HG03060 (cell line): ENCODE measurements at regions not wholly inside any gene's neighbourhood (a gene's known extent, or its start where the extent isn't known, plus 50 kb on each side); places are given as distances from the start of the nearest gene placed in this dataset.

Experiments
- ATAC-seq: cut with Tn5 transposase; IDR thresholded peaks from one replicate; pipeline ENCODE4 v1.9.1; 2021; ENCODE audit warnings: low read depth, moderate number of reproducible peaks; ENCODE audit not compliant: unreplicated experiment

DNA sequence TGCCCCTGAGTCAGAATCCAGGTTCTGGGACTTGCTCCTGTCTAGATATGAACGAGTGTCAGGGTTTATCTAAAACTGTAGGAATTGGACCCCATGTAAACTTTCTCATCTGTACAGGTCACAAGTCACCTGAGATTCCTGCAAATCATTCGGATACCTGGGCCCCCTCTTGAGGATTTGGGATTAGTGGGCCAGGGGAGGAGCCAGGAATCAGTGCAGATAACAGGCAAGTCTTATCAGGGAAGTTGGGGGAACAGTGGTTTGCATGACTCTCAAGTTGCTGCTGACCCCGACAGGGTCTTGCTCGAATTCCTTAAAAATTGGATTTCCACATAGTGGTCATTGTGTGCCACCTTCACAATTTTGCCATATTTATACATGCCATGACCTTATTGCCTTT lies 188.4 kb upstream of the LYZL1 start:
- ATAC-seq, result no peak

DNA sequence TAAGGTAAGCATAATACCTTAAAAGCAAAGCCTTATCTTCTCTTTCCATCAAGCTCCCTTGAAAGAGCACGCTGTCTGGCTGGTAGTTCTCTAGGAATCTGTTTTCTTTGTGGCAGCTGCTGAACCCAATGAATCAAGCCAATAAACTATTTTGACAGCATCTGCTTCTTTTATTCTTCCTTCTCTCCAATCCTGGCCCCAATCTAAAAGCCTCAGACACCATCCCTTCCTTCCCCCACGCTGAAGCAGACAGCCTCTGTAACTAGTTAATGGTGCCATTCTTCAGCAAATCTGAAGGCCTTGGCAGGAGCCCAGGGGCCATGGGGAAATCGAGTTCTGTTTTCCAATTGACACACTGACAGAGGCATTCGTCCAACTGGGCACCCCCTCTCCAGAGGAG lies 186.6 kb upstream of the LYZL1 start:
- no peak for ATAC-seq

GRCh38 chr10:29102636-29103035 lies 186.2 kb upstream of the LYZL1 start:
- ATAC-seq, result no peak

DNA sequence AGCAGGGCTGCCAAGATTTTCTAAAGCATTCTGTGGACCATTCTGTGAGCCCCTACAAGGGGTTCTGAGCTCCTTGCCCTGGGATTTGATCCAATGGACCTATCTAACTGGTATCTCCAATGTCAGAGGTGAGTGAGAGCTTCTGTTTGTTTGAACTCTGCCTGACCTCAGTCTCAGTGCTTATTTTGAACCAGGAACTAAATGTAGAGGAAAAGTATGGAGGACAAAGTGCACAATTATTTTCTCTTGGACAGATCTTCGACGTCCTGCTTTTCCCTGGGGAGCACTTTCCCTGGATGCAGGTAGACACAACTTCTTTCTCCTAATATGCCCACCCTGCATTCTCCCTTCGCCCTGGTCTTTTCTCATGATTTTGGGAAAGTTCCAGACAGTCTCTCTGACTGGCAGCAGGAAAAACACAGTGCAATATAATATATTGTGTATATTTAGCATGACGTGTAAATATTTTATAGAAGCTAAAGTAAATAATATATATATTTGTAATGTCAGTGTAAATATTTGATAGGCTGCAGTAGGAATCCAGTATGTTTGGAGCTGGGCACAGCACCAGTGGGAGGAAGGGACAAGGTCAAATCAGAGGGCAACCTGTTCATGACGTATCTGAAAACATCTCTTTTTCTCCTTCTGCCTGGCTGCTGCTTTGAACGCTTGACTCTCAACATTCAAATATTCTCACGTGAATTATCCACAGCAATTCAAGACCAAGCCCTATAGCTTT lies 184.0 kb upstream of the LYZL1 start:
- ATAC-seq, result no peak

- no peak for ATAC-seq
Measured at GRCh38 chr10:29105516-29106215, 183.2 kb upstream of the LYZL1 start.

DNA sequence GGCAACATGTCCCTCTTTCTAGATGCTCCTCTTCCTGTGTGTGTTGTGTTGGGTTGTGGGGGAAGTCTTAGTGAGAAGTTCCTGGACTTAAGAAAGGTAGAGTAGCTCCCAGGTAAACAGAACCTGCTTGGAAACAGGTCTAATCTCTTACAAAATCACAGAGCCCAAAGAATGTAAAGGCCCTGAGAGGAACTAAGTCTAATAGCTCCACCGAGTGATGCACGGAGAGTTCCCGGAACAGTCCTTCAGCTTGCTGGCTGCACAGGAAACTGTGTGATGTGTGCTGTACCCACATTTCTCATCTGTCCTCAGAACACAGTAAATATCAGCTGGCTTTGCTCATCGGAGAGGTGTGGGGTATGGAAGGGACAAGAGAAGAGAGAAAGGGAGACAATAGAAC lies 182.6 kb upstream of the LYZL1 start:
- ATAC-seq, result no peak

- no peak for ATAC-seq
Measured at GRCh38 chr10:29107866-29108498, 180.9 kb upstream of the LYZL1 start.

DNA sequence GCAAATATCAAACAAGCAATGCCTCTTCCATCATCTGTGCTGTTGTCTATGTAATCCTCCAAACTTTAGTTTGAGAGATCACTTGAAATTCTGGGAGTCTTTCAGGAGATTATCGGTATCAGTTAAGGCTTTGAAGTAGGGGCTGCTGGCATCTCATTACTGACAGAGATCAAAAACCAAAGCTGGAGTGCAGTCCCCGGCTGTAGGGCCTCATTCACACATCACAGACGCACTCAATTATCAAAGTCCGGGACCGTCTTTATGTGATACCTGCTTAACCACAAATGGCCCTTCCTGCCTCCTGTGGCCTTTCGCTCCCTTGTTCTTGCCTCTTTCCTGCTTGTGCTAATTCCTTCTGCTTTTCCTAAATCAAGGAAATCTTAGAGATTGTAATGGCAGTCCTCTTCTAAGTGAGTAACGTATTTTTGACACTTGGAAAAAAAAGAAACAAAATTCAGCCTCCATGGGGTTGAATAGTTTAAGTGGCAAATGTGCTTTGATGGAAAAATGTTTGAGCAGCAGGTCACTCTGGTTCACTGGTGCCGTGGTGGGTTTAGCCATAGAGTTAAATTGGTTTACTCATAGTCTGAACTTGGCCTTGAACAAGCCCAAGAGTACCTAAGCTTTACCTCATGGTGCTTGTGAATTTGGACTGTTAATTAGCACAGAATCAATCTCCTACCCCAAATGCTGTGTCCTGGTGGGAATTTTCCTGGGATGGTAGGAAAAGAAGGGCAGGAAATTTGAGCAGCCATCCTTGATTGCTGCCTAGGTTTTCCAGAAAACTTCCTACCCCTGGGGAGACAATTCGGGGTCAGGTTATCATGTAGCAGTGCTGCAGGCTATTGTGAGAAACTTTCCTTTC lies 178.9 kb upstream of the LYZL1 start:
- no peak for ATAC-seq

- ATAC-seq, result no peak
Measured at GRCh38 chr10:29112827-29113615, 175.8 kb upstream of the LYZL1 start.

- ATAC-seq, result no peak
Measured at GRCh38 chr10:29113616-29113945, 175.3 kb upstream of the LYZL1 start.

DNA sequence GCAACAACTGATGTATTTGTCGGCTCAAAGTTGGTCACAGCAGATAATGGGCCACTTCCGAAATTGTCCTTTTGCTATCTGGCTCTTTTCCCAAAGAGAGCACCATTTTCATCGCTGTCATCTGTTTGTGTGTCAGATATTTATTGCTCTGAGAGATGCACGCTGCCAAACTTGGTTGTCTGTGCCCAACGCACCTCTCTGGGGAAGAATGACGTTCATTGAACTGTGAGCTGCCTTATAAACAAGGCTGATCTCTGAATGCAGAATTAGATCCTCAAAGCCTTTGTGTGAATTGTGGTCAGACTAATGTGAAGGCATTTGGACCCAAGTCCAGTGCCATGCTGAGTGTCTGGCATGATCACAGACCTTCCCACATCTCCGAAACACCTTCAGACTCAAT lies 174.7 kb upstream of the LYZL1 start:
- ATAC-seq, result no peak

GRCh38 chr10:29117781-29118180 lies 171.1 kb upstream of the LYZL1 start:
- ATAC-seq, result no peak

DNA sequence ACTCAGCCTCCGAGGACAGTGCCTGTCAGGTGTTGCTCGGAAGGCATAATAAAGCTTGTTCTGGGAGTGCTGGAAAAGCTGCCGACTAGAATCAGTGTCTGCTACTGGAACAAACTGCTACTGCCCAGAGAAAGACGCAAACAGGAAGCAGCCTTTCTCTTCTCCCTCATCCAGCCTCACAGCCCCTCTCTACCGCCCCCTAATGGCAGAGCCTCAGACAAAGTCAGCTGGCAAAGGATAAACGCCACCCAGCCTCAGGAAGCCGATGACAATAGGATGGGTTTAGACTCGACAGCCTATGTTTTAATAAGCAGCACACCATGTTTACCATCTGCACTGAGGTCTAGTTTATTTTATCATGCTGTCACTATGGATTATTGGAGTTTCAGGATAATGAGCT lies 169.5 kb upstream of the LYZL1 start:
- no peak for ATAC-seq

DNA sequence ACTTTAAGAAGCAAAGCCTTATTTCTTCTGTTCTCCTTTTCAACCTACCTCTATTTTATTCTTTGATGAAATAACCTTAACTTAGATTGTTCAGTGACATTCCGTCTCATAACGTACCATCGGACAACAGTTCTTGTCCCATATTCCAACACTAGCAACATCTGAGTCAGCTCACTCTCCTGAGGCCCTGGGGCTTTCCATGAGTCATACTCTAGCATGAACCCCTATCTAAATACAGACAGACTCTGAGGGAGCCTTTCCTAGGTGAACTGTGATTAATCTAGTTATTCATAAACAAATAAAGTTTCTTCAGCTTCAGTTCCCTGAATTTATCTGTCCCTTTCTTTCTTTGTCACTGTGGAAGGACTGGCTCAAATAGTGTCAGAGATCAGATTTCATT lies 168.7 kb upstream of the LYZL1 start:
- no peak for ATAC-seq

DNA sequence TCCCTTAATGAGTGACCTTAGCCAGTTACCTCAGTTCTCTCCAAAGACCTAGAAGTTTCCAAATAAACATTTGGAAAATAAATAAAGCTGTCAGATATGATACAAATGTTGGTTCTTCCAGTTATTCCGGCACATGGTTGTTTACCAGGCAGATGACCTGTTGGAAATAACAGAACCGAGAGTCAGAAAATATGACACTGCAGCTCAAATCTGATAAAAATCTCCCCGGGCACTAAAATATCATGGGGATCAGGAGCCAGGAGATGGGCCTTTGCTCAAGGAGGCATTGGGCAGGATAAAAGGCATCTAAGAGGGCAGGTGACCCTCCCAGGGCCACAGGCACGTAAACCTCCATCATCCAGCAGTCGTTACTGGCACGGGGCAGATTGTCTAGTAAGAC lies 164.0 kb upstream of the LYZL1 start:
- no peak for ATAC-seq

DNA sequence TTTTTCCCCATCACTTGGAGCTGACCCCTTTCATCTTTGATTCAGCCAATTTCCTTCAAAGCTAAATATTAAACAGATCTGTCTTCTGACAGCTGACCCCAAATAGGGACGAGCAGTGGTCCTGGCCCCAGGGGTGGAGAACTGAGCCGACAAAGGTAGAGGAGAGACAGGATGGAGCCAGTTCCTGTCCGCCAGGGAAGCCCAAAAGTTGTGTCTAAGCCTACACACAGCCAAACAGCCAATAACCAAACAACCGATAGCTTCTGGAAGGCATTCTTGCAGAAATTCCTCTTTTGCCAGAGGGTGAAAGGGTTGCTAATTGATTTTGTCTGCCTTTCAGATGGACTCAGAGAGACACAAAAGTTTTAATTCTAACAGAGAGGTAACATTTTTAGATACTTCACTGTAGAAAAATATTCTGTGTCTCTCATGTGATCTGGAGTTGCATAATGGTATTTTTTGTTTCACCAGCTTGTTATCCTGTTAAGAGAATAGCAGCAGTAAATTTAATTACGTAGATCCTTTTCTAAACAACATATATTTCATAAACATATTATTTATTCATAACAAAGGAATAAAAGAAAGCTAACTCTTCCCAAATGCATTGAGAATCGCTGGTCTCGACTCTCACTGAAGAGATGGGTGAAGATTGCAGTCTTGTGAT lies 161.7 kb upstream of the LYZL1 start:
- no peak for ATAC-seq

- ATAC-seq, result no peak
Measured at GRCh38 chr10:29127731-29128130, 161.1 kb upstream of the LYZL1 start.

- ATAC-seq, result no peak
Measured at GRCh38 chr10:29130190-29130673, 158.6 kb upstream of the LYZL1 start.

DNA sequence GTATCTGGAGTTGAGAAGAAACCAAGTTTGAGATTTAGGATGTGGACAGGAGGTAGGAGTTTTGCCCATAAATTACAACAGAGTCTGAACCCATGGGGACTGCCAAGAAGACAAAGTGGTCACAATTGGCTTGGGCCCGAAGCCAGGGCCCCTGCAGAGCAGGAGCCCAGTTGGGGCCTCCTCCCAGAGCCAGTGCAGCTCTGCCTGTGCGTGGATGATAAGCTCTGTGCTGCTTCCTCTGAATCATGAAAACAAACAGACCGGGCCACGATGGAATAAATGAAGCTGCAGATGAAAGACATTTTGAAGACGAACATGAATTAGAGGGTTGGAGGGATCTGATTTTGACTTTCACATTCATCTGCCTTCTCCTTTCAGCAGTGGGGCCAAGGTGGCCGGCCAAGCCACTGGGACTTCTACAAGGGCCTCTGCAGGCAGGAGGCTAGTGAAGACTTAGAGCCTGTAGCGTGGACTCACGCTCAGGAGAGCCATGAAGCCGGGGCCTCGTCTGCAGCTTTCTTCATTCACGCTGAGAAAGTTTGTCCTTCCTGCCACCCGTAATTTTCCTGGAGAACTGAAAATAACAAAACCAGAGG lies 156.8 kb upstream of the LYZL1 start:
- ATAC-seq, result no peak
